Mucosa of stomach (tissue), 1 donor: ENCODE measurements at regions not wholly inside any gene's neighbourhood (a gene's known extent, or its start where the extent isn't known, plus 50 kb on each side); places are given as distances from the start of the nearest gene placed in this dataset.
"Not testable (repeated sequence)": the region's sequence is repeated elsewhere in the genome, so short reads cannot be mapped to it uniquely, and the experiment has no call there.

Experiments used
- H3K27me3 ChIP-seq: one replicate; pipeline ENCODE4 v1.7.0; 2013; ENCODE audit warnings: mild to moderate bottlenecking, low read length; ENCODE audit not compliant: control insufficient read depth, insufficient read depth
- H3K36me3 ChIP-seq: one replicate; pipeline ENCODE4 v1.7.0; 2013; ENCODE audit warnings: low read length; ENCODE audit not compliant: control insufficient read depth, insufficient read depth
- H3K4me1 ChIP-seq: one replicate; pipeline ENCODE4 v1.7.0; 2013; ENCODE audit warnings: mild to moderate bottlenecking, low read length; ENCODE audit not compliant: control insufficient read depth, insufficient read depth
- H3K4me3 ChIP-seq: one replicate; pipeline ENCODE4 v1.7.0; 2013; ENCODE audit warnings: low read length
- H3K9ac ChIP-seq: one replicate; pipeline ENCODE4 v1.7.0; 2013; ENCODE audit warnings: mild to moderate bottlenecking, low read length, moderate library complexity
- H3K9me3 ChIP-seq: one replicate; pipeline ENCODE4 v1.7.0; 2013; ENCODE audit warnings: mild to moderate bottlenecking, low read length, moderate library complexity; ENCODE audit not compliant: control insufficient read depth
- donor health status: Pancreatic carcinoma.

- H3K4me3 ChIP-seq = no peak overlapping the region
- no peaks in the 10 kb centered on the region for H3K36me3 ChIP-seq
- H3K9ac ChIP-seq = no peak overlapping the region
- H3K4me1 ChIP-seq = no peaks in the 10 kb centered on the region
- H3K9me3 ChIP-seq = no peaks in the 10 kb centered on the region
- H3K27me3 ChIP-seq = no peaks in the 10 kb centered on the region
These were observed 529.6 kb downstream of the ZNF674 start for GRCh38 chrX:46015653-46016052.

- H3K36me3 ChIP-seq = no peaks in the 10 kb centered on the region
- H3K4me3 ChIP-seq = no peak overlapping the region
- no peak overlapping the region for H3K9ac ChIP-seq
- H3K9me3 ChIP-seq = no peaks in the 10 kb centered on the region
- no peaks in the 10 kb centered on the region for H3K27me3 ChIP-seq
- no peaks in the 10 kb centered on the region for H3K4me1 ChIP-seq
These were observed 552.7 kb downstream of the ZNF674 start for GRCh38 chrX:45992402-45993123.

GRCh38 chrX:45986971-45987370, 558.2 kb downstream of the ZNF674 start:
- no peak overlapping the region for H3K4me3 ChIP-seq
- no peak overlapping the region for H3K9ac ChIP-seq
- H3K27me3 ChIP-seq = no peaks in the 10 kb centered on the region
- no peaks in the 10 kb centered on the region for H3K36me3 ChIP-seq
- no peaks in the 10 kb centered on the region for H3K9me3 ChIP-seq
- no peaks in the 10 kb centered on the region for H3K4me1 ChIP-seq

DNA sequence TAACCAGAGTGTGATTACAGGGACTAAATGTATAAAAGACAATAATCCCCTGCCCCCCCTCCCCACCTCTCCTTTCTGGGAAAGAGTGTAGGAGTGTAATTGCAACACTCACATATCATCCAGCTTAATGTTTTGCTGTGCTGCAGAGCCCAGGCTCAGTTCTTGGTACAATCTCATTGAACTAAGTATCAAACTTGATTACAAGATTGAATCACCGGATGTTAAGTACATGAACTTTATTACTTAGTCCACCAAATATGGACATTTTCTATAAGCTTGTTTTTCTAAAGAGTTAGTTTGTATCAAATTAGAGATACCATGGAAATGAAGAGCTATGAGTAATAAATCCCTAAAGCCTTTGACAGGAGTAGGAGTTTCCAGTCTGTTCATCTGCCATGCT, 559.1 kb downstream of the ZNF674 start:
- no peaks in the 10 kb centered on the region for H3K36me3 ChIP-seq
- no peak overlapping the region for H3K4me3 ChIP-seq
- H3K27me3 ChIP-seq = no peaks in the 10 kb centered on the region
- no peaks in the 10 kb centered on the region for H3K9me3 ChIP-seq
- no peak overlapping the region for H3K9ac ChIP-seq
- no peaks in the 10 kb centered on the region for H3K4me1 ChIP-seq

- not testable (repeated sequence) for H3K4me3 ChIP-seq, H3K9me3 ChIP-seq, H3K36me3 ChIP-seq, H3K27me3 ChIP-seq, H3K9ac ChIP-seq, H3K4me1 ChIP-seq
These were observed 562.1 kb downstream of the ZNF674 start for GRCh38 chrX:45982958-45983727.

DNA sequence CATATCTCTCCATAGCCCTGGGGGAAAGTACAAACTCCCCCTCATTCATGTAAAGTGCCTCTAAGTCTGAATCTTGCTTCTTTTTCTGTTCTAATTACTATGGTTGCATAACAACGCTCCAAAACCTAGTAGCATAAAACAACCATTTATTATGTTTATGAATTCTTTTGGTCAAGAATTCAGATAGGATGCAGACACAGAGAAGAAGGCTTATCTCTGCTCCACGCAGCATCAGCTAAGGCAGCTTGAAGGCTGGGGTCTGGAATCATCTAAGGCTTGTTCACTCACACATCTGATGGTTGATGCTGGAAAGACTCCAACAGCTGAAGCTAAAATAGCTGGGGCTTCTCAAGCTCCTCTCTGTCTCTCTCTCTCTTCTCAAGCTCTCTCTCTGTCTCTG, 564.5 kb downstream of the ZNF674 start:
- H3K9me3 ChIP-seq = no peaks in the 10 kb centered on the region
- H3K9ac ChIP-seq = no peak overlapping the region
- H3K4me1 ChIP-seq = no peaks in the 10 kb centered on the region

DNA sequence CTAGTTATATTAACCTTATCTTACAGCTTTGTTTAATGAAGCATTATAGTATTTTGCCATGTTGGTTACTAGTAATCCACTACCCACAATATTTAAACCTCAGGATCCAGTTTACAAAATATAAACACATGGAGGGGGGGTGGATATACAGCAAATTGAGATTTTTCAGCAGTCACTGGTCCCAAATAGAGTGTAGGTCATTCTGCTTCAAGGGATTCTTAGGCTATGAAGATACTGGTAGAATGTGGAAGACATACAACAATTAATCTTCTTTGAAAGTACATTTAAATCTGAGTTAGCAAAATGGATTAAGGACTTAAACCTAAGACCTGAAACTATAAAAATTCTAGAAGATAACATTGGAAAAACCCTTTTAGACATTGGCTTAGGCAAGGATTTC, 569.6 kb downstream of the ZNF674 start:
- Histone ChIP-seq H3K4me3 (no peak overlapping the region), H3K36me3 (no peaks in the 10 kb centered on the region), H3K4me1 (no peaks in the 10 kb centered on the region), H3K27me3 (no peaks in the 10 kb centered on the region), H3K9ac (no peak overlapping the region), H3K9me3 (no peaks in the 10 kb centered on the region)

More for the DNA sequence above, 564.5 kb downstream of the ZNF674 start:
- H3K36me3 ChIP-seq = no peaks in the 10 kb centered on the region
- H3K27me3 ChIP-seq = no peaks in the 10 kb centered on the region
- no peak overlapping the region for H3K4me3 ChIP-seq

DNA sequence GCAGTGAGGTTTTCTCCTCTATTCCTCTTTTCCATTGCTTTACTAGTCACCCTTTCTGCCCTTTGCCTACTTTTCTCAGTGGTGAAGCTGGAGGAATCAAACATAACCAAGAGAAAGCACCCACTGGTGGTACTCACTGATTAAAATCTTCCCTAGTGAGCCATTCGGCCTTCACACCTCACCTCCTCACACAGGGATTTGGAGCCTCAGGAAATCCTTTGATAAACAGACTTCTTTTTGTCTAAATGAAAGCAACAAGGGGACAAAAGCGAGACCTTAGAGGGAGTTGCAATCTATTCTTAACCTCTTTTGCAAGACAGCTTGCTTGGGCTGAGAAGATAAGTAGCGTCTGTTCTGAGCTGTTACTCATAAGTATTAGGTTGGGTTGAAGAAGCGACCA, 572.6 kb downstream of the ZNF674 start:
- H3K9ac ChIP-seq = no peak overlapping the region
- H3K4me1 ChIP-seq = no peaks in the 10 kb centered on the region
- no peak overlapping the region for H3K4me3 ChIP-seq
- no peaks in the 10 kb centered on the region for H3K36me3 ChIP-seq
- H3K9me3 ChIP-seq = no peaks in the 10 kb centered on the region
- no peaks in the 10 kb centered on the region for H3K27me3 ChIP-seq

- Histone ChIP-seq H3K36me3 (no peaks in the 10 kb centered on the region), H3K4me1 (no peaks in the 10 kb centered on the region), H3K9ac (no peak overlapping the region), H3K4me3 (no peak overlapping the region), H3K9me3 (no peaks in the 10 kb centered on the region), H3K27me3 (no peaks in the 10 kb centered on the region)
These were observed 585.7 kb downstream of the ZNF674 start for GRCh38 chrX:45959567-45959966.

GRCh38 chrX:45956191-45956870, 588.9 kb downstream of the ZNF674 start:
- Histone ChIP-seq H3K4me1 (no peaks in the 10 kb centered on the region), H3K27me3 (no peaks in the 10 kb centered on the region), H3K36me3 (no peaks in the 10 kb centered on the region), H3K9ac (no peak overlapping the region), H3K9me3 (no peaks in the 10 kb centered on the region), H3K4me3 (no peak overlapping the region)

DNA sequence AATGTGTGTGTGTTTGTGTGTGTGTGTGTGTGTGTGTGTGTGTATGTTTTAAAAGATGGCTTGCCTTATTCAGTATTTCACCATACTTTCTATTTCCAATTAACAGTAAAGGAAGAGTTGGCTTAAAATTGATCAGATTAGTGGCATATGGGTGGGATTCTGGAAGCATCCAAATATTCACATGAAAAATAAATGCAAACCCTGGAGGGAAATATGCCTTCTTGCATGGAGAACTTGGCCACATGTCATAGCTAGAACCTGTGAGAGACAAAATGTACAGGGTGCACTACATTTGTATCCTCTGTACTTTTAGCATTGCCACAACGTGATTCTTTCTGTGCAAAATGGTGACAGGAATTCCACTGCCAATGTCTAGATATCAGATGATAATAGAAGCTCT, 589.6 kb downstream of the ZNF674 start:
- Histone ChIP-seq H3K9me3 (no peaks in the 10 kb centered on the region), H3K4me3 (no peak overlapping the region), H3K4me1 (no peaks in the 10 kb centered on the region), H3K9ac (no peak overlapping the region), H3K27me3 (no peaks in the 10 kb centered on the region), H3K36me3 (no peaks in the 10 kb centered on the region)

DNA sequence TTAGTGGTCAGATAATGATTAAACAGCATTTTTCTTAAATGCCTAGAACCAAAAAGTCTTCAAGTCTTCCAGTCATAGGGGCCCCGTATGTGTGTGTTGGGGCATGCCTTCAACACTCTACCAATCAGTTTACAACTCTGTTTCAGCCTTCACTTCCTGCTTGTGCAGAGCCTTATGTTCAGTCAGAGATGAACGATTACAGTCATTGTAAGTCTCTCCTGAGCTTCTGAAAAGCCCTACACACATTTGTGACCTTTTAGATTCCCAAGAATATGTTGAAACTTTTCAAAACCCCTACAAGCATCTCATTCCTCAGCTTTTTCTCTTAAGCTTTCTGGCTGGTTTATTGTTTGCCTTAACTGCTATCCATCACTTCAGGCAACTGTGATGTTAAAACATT, 591.2 kb downstream of the ZNF674 start:
- H3K27me3 ChIP-seq = no peaks in the 10 kb centered on the region
- H3K9me3 ChIP-seq = no peaks in the 10 kb centered on the region
- H3K36me3 ChIP-seq = no peaks in the 10 kb centered on the region
- no peaks in the 10 kb centered on the region for H3K4me1 ChIP-seq
- H3K9ac ChIP-seq = no peak overlapping the region
- no peak overlapping the region for H3K4me3 ChIP-seq
